Thyroid gland (tissue), 4 donors: ENCODE measurements at regions not wholly inside any gene's neighbourhood (a gene's known extent, or its start where the extent isn't known, plus 50 kb on each side); places are given as distances from the start of the nearest gene placed in this dataset.

ENCODE experiments used
- CTCF ChIP-seq, 6 experiments: fragments of 200-600 bp in 3 of 6; fragments of 450-650 bp in 3 of 6; sonication (generic) in 3 of 6; IDR thresholded peaks; one replicate each; pipeline ENCODE4 v1.5.1; 2016 to 2019; ENCODE audit warnings: antibody characterized with exemption in 6 of 6, mild to moderate bottlenecking in 2 of 6, inconsistent platforms in 1 of 6, moderate library complexity in 1 of 6
- POLR2A ChIP-seq, 2 donors: fragments of 450-650 bp; IDR thresholded peaks; one replicate each; pipeline ENCODE4 v1.6.1; 2017; ENCODE audit warnings: antibody characterized with exemption in 2 of 2, mild to moderate bottlenecking in 2 of 2, moderate library complexity in 1 of 2

- TF ChIP-seq CTCF (IDR thresholded peaks at IDR 0.05): no peak
- TF ChIP-seq POLR2A (IDR thresholded peaks at IDR 0.05): no peak
These were observed 120.6 kb downstream of the BAMBI start for GRCh38 chr10:28797904-28798371.
